WERI-Rb-1 (cell line): ENCODE measurements at regions not wholly inside any gene's neighbourhood (a gene's known extent, or its start where the extent isn't known, plus 50 kb on each side); places are given as distances from the start of the nearest gene placed in this dataset.

Experiments
- DNase-seq: peaks from one replicate; pipeline ENCODE4 v3.0.0-alpha.2; 2020
- H3K27ac ChIP-seq: fragments of 250-450 bp; sonication (Bioruptor Pico); 2 replicates; pipeline ENCODE4 v1.5.1; 2020; ENCODE audit warnings: mild to moderate bottlenecking, moderate library complexity
- H3K27me3 ChIP-seq: fragments of 250-450 bp; sonication (Bioruptor Pico); 2 replicates; pipeline ENCODE4 v1.5.1; 2021; ENCODE audit warnings: mild to moderate bottlenecking, low read depth, moderate library complexity; ENCODE audit not compliant: insufficient read depth, severe bottlenecking
- H3K36me3 ChIP-seq: fragments of 250-450 bp; sonication (Bioruptor Pico); 2 replicates; pipeline ENCODE4 v1.5.1; 2020; ENCODE audit warnings: mild to moderate bottlenecking, moderate library complexity
- H3K4me3 ChIP-seq: 2 replicates; pipeline ENCODE4 v1.5.1; 2011; ENCODE audit warnings: low read depth, mild to moderate bottlenecking, control low read depth, low read length
- H3K9me3 ChIP-seq: fragments of 250-450 bp; sonication (Bioruptor Pico); 2 replicates; pipeline ENCODE4 v1.5.1; 2021; ENCODE audit warnings: mild to moderate bottlenecking, moderate library complexity; ENCODE audit not compliant: severe bottlenecking
- CTCF ChIP-seq: IDR thresholded peaks from 2 replicates; pipeline ENCODE4 v1.5.1; 2011; ENCODE audit warnings: low read depth, mild to moderate bottlenecking, control low read depth, inconsistent platforms, low read length

- TF ChIP-seq CTCF: peak; percentile 45
- no peaks in the 10 kb centered on the region for H3K27me3 ChIP-seq
- H3K9me3 ChIP-seq: peaks cover 13% of the 10 kb centered on the region
- no peaks in the 10 kb centered on the region for H3K36me3 ChIP-seq
- peak; percentile 44 for DNase-seq
- H3K4me3 ChIP-seq: no peak overlapping the region
- H3K27ac ChIP-seq: peak overlapping the region; percentile 24
These were observed 74.3 kb upstream of the ATP12A start for GRCh38 chr13:24605923-24606372.

GRCh38 chr13:24606486-24607170 is 73.6 kb upstream of the ATP12A start:
- H3K27me3 ChIP-seq: no peaks in the 10 kb centered on the region
- H3K27ac ChIP-seq: peak overlapping the region; percentile 24
- H3K36me3 ChIP-seq: no peaks in the 10 kb centered on the region
- no peak for DNase-seq
- no peak overlapping the region for H3K4me3 ChIP-seq
- TF ChIP-seq CTCF: no peak
- H3K9me3 ChIP-seq: peaks cover 13% of the 10 kb centered on the region

- Histone ChIP-seq H3K36me3 (no peaks in the 10 kb centered on the region), H3K9me3 (peaks cover 2% of the 10 kb centered on the region)
- no peak for DNase-seq
These were observed 69.3 kb upstream of the ATP12A start for GRCh38 chr13:24610956-24611355.

GRCh38 chr13:24612726-24613125 is 67.5 kb upstream of the ATP12A start:
- TF ChIP-seq CTCF: no peak
- DNase-seq: no peak

More at GRCh38 chr13:24610956-24611355, 69.3 kb upstream of the ATP12A start:
- Histone ChIP-seq H3K27ac (no peak overlapping the region), H3K27me3 (no peaks in the 10 kb centered on the region), H3K4me3 (no peak overlapping the region)
- TF ChIP-seq CTCF: no peak

GRCh38 chr13:24613128-24613527 is 67.1 kb upstream of the ATP12A start:
- H3K36me3 ChIP-seq: no peaks in the 10 kb centered on the region
- H3K9me3 ChIP-seq: no peaks in the 10 kb centered on the region
- no peak overlapping the region for H3K4me3 ChIP-seq
- no peaks in the 10 kb centered on the region for H3K27me3 ChIP-seq
- H3K27ac ChIP-seq: no peak overlapping the region
- no peak for TF ChIP-seq CTCF
- DNase-seq: no peak

More at GRCh38 chr13:24612726-24613125, 67.5 kb upstream of the ATP12A start:
- no peaks in the 10 kb centered on the region for H3K9me3 ChIP-seq
- H3K27me3 ChIP-seq: no peaks in the 10 kb centered on the region
- H3K27ac ChIP-seq: no peak overlapping the region
- H3K4me3 ChIP-seq: no peak overlapping the region
- no peaks in the 10 kb centered on the region for H3K36me3 ChIP-seq

- no peak for DNase-seq
- no peaks in the 10 kb centered on the region for H3K36me3 ChIP-seq
- no peak for TF ChIP-seq CTCF
- no peaks in the 10 kb centered on the region for H3K9me3 ChIP-seq
- no peak overlapping the region for H3K27ac ChIP-seq
- no peaks in the 10 kb centered on the region for H3K27me3 ChIP-seq
- no peak overlapping the region for H3K4me3 ChIP-seq
These were observed 66.5 kb upstream of the ATP12A start for GRCh38 chr13:24613755-24614154.
